M059J (cell line): ENCODE measurements at regions not wholly inside any gene's neighbourhood (a gene's known extent, or its start where the extent isn't known, plus 50 kb on each side); places are given as distances from the start of the nearest gene placed in this dataset.

Source experiments
- DNase-seq: peaks from one replicate; pipeline ENCODE4 v3.0.0-alpha.2; 2012; ENCODE audit warnings: low read depth

GRCh38 chr10:128556182-128557110 lies 430.2 kb upstream of the MKI67 start:
- no peak for DNase-seq

GRCh38 chr10:128557149-128557710 lies 431.0 kb upstream of the MKI67 start:
- DNase-seq = no peak

GRCh38 chr10:128560406-128560805 lies 434.2 kb upstream of the MKI67 start:
- no peak for DNase-seq

GRCh38 chr10:128560993-128561392 lies 434.8 kb upstream of the MKI67 start:
- DNase-seq = no peak

GRCh38 chr10:128563387-128563786 lies 437.2 kb upstream of the MKI67 start:
- no peak for DNase-seq

GRCh38 chr10:128563904-128564303 lies 437.7 kb upstream of the MKI67 start:
- DNase-seq = no peak

- no peak for DNase-seq
Measured at GRCh38 chr10:128566361-128566968, 440.2 kb upstream of the MKI67 start.

GRCh38 chr10:128567551-128567950 lies 441.3 kb upstream of the MKI67 start:
- no peak for DNase-seq

- no peak for DNase-seq
Measured at GRCh38 chr10:128568041-128568440, 441.8 kb upstream of the MKI67 start.

GRCh38 chr10:128568491-128568890 lies 442.3 kb upstream of the MKI67 start:
- no peak for DNase-seq

- DNase-seq = no peak
Measured at GRCh38 chr10:128568990-128569945, 443.0 kb upstream of the MKI67 start.

- DNase-seq = no peak
Measured at GRCh38 chr10:128570319-128570995, 444.2 kb upstream of the MKI67 start.

GRCh38 chr10:128571071-128571470 lies 444.8 kb upstream of the MKI67 start:
- no peak for DNase-seq

- no peak for DNase-seq
Measured at GRCh38 chr10:128571745-128572144, 445.5 kb upstream of the MKI67 start.

GRCh38 chr10:128572696-128573095 lies 446.5 kb upstream of the MKI67 start:
- DNase-seq = no peak

GRCh38 chr10:128573281-128573845 lies 447.1 kb upstream of the MKI67 start:
- DNase-seq = no peak

- DNase-seq = no peak
Measured at GRCh38 chr10:128573986-128574385, 447.8 kb upstream of the MKI67 start.

GRCh38 chr10:128574581-128575210 lies 448.5 kb upstream of the MKI67 start:
- DNase-seq = no peak

GRCh38 chr10:128575761-128576160 lies 449.5 kb upstream of the MKI67 start:
- no peak for DNase-seq

GRCh38 chr10:128576336-128576735 lies 450.1 kb upstream of the MKI67 start:
- no peak for DNase-seq
